Gastroesophageal sphincter (tissue), 3 donors: ENCODE measurements at regions not wholly inside any gene's neighbourhood (a gene's known extent, or its start where the extent isn't known, plus 50 kb on each side); places are given as distances from the start of the nearest gene placed in this dataset.
"Not testable (repeated sequence)": the region's sequence is repeated elsewhere in the genome, so short reads cannot be mapped to it uniquely, and the experiment has no call there.

Experiments used
- CTCF ChIP-seq, 4 experiments: fragments of 200-600 bp in 2 of 4; fragments of 450-650 bp in 2 of 4; sonication (generic) in 1 of 4; IDR thresholded peaks; one replicate each; pipeline ENCODE4 v1.5.1; 2017 to 2019; ENCODE audit warnings: antibody characterized with exemption in 4 of 4, mild to moderate bottlenecking in 2 of 4, moderate library complexity in 2 of 4
- EP300 ChIP-seq: sonication (generic); formaldehyde crosslinking; IDR thresholded peaks from one replicate; pipeline ENCODE4 v1.6.1; 2017; ENCODE audit warnings: antibody characterized with exemption, mild to moderate bottlenecking
- POLR2A ChIP-seq, 2 donors: fragments of 450-650 bp; IDR thresholded peaks; one replicate each; pipeline ENCODE4 v1.6.1; 2017; ENCODE audit warnings: antibody characterized with exemption in 2 of 2, mild to moderate bottlenecking in 2 of 2, moderate library complexity in 1 of 2

- TF ChIP-seq CTCF (IDR thresholded peaks at IDR 0.05); EP300; POLR2A (IDR thresholded peaks at IDR 0.05): not testable (repeated sequence)
Observed at GRCh38 chr1:106389160-106389559, 667.3 kb upstream of the PRMT6 start.
